GM12891 (cell line): ENCODE measurements at regions not wholly inside any gene's neighbourhood (a gene's known extent, or its start where the extent isn't known, plus 50 kb on each side); places are given as distances from the start of the nearest gene placed in this dataset.

Experiments used
- PAX5 ChIP-seq: IDR thresholded peaks from 2 replicates; pipeline ENCODE4 v1.6.1; 2011; ENCODE audit warnings: low read length, moderate library complexity, mild to moderate bottlenecking; ENCODE audit not compliant: insufficient read depth, severe bottlenecking
- POLR2A ChIP-seq: IDR thresholded peaks from 2 replicates; pipeline ENCODE4 v1.6.1; 2011; ENCODE audit warnings: low read depth, low read length, control low read depth
- POLR2AphosphoS5 ChIP-seq: IDR thresholded peaks from 2 replicates; pipeline ENCODE4 v1.6.1; 2011; ENCODE audit warnings: low read depth, low read length, control low read depth
- POU2F2 ChIP-seq: IDR thresholded peaks from 2 replicates; pipeline ENCODE4 v1.6.1; 2011; ENCODE audit warnings: low read depth, mild to moderate bottlenecking, control low read depth, low read length, moderate library complexity
- SPI1 ChIP-seq: IDR thresholded peaks from 2 replicates; pipeline ENCODE4 v1.6.1; 2011; ENCODE audit warnings: low read depth, low read length, control low read depth
- TAF1 ChIP-seq: IDR thresholded peaks from 2 replicates; pipeline ENCODE4 v1.6.1; 2011; ENCODE audit warnings: low read depth, low read length, control low read depth

DNA sequence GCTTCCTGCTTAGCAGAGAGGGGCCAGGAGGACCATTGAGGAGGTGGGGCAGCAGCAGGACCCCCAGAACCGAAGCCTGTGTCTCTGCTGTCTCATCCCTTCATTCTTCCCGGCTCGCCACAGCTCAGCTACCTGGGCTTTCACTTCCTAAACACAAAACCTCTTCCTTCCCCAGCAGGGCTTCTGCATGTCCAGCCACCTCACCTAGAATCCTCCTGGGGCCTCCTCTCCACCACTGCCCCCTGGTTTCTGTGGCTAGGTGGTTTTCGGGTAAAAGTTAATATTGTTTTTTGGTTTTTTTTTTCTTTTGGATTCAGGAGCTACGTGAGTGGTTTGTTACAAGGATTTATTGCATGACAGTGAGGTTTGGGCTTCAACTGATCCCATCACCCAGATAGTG, 61.8 kb upstream of the PABPC3 start:
- TF ChIP-seq POLR2AphosphoS5 (no peak), POLR2A (no peak), PAX5 (no peak), TAF1 (no peak), POU2F2 (no peak), SPI1 (peak; percentile 31; the same call in 1 of the 2 replicates)
